Omental fat pad (tissue), 3 donors: ENCODE measurements at regions not wholly inside any gene's neighbourhood (a gene's known extent, or its start where the extent isn't known, plus 50 kb on each side); places are given as distances from the start of the nearest gene placed in this dataset.

Experiments
- ATAC-seq: fragments of 150-250 bp; one replicate; pipeline ENCODE4 v1.9.1; 2016; ENCODE audit warnings: mild to moderate bottlenecking, moderate library complexity; ENCODE audit not compliant: low FRiP score
- DNase-seq: peaks from one replicate; pipeline ENCODE4 v3.0.0-alpha.2; 2019; ENCODE audit warnings: low spot score
- CTCF ChIP-seq, 3 donors: fragments of 450-650 bp; IDR thresholded peaks; one replicate each; pipeline ENCODE4 v1.5.1; 2016 to 2017; ENCODE audit warnings: antibody characterized with exemption in 3 of 3, mild to moderate bottlenecking in 3 of 3, moderate library complexity in 2 of 3

GRCh38 chr1:29894311-29894710 is 658.0 kb downstream of the PTPRU start:
- no peak for DNase-seq
- no peak for TF ChIP-seq CTCF (IDR thresholded peaks at IDR 0.05)
- ATAC-seq = no peak

GRCh38 chr1:29893806-29894205 is 657.5 kb downstream of the PTPRU start:
- no peak for DNase-seq
- no peak for ATAC-seq
- TF ChIP-seq CTCF (IDR thresholded peaks at IDR 0.05) = no peak

DNA sequence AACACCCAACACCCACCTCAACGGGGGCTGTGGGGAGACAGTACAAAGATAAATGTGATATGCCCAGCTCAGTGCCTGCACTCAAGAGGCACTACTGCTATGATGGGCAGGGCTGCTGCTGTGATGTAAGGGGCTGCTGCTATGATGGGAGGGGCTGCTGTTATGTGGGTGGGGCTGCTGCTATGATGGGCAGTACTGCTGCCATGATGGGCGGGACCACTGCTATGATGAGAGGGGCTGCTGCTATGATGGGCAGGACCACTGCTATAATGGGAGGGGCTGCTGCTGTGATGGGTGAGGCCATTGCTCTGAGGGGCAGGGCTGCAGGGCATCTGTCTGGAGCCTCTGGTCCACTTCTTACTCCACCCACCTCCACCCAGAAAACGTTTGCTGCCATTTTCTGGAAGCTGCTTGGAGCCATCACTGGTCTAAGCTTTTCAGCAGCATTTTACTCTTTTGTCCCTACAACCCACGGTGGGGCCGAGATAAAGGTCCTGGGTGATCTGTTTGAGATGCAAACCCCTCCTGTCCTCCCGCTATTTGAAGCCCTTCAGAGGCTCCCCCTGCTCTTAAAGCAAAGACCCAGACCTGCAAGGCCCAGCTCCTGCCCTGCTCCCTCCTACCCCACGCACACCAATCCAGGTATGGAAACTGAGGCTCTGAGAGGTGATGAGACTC is 656.9 kb downstream of the PTPRU start:
- TF ChIP-seq CTCF (IDR thresholded peaks at IDR 0.05) = no peak
- DNase-seq = no peak
- no peak for ATAC-seq

DNA sequence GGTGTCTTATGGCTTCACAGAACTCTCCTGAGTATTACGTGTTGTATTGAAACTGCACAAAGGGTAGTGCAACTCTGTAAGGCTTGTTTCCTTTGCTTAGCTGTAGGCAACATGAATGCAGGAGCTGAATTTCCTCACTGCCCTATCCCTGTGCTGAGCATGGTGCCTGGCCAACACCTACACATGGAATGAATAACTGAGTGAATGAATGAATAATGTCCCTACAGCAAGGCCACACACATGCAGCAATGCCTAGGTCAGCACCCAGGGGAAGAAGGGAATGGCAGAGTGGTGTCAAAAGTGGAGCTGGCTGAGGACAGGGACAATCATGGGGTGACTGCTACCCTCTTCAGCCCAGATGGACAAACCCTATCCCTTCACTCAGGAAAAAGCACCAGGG is 655.9 kb downstream of the PTPRU start:
- ATAC-seq = no peak
- no peak for TF ChIP-seq CTCF (IDR thresholded peaks at IDR 0.05)
- no peak for DNase-seq

DNA sequence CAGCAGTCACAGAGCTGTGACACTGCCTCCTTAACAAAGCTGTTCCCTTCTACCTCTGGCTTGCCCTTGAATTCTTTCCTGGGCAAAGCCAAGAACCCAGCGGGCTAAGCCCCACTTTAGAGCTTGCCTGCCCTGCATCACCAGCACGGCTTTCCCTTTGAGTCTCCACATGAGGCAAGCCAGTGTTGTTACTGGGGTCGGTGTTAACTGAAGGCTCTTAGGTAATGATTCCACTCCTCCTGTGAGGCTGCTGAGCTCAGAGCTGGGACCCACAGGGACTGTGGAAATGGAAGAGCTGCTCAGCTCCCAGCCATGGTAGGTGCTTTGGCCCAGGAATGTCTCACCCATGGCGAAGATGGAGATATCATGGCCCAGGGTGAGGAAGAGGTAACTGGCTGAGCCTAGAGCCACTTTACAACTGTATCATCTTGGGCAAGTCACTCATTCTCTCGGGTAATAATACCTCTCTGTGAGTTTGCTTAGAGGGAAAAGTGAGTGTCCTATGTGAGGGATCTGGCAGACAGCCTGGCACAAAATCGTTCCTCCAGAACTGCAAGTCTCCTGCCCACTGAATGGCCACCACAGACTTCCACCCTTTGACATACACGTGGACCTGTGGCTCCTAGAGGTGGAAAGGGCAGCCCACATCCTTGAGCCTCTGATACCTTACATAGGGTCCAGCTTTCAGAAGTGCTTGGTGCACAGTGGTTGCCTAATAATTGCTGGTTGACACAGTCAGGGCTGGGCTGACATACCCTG is 654.1 kb downstream of the PTPRU start:
- ATAC-seq (no peak), DNase-seq (no peak)
- no peak for TF ChIP-seq CTCF (IDR thresholded peaks at IDR 0.05)

DNA sequence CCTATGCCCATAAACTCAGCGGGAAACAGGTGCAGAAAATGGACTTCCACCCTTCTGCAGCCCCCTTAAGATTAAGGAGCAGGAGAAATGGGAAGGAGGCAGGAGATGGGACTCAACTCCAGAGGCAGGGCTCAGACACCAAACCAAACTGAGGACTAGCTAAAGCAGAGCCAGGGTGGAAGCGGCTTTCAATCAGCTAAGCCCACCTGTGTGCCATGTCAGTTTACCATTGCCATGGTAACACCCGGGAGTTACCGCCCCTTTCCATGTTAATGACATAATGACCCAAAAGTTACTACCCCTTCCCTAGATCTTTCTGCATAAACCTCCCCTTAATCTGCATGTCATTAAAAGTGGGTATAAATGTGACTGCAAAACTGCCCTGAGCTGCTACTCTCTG is 653.5 kb downstream of the PTPRU start:
- ATAC-seq (no peak), DNase-seq (no peak)
- TF ChIP-seq CTCF (IDR thresholded peaks at IDR 0.05) = no peak

DNA sequence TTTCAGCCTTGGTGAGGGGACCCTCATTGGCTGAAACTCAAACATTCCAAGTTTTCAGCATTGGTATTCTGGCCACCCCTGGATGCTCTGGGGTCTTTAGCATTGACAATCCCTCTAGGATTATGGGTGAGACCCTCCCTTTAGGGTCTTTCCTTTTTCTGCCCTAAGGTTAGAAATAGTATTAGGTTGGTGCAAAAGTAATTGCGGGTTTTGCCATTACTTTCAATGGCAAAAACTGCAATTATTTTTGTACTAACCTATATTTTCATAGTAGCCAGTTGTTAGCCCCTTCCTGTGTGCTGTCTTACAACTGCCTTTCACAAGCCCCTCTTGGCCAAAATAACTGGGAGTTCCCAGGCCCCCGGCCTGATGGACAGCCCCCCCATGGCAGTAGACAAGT is 648.4 kb downstream of the PTPRU start:
- TF ChIP-seq CTCF (IDR thresholded peaks at IDR 0.05) = no peak
- DNase-seq (no peak), ATAC-seq (no peak)
